SHP77 (cell line): ENCODE measurements at regions not wholly inside any gene's neighbourhood (a gene's known extent, or its start where the extent isn't known, plus 50 kb on each side); places are given as distances from the start of the nearest gene placed in this dataset.
"Not testable (repeated sequence)": the region's sequence is repeated elsewhere in the genome, so short reads cannot be mapped to it uniquely, and the experiment has no call there.

Experiments
- DNase-seq, 2 experiments: peaks; one replicate each; lab custom pipeline; 2025; lab: John Stamatoyannopoulos, UW

GRCh38 chr22:17318817-17319216, 50.4 kb upstream of the CECR2 start:
- DNase-seq = no peak

- no peak for DNase-seq
These were observed 54.0 kb upstream of the CECR2 start for GRCh38 chr22:17315310-17315709.

DNA sequence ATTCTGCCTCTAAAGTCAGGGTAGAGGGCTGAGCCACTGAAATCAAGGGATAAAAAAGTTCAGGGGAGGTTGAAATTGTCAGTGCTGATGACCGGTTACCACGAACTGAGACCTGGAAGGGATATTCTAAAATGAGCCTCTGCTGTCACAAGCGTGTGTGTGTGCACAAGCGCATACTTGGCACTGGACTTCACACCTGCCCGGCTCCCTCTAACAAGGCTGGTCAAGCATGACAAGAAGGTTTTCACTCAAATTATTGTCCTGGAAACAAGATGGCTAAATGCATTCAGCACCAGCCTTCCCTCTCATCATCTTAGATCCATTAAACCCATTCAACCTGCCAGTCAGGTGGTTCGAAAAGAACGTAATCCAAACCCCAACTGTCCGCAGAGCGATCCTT, 54.8 kb upstream of the CECR2 start:
- DNase-seq = peak; percentile 15 to 26

DNA sequence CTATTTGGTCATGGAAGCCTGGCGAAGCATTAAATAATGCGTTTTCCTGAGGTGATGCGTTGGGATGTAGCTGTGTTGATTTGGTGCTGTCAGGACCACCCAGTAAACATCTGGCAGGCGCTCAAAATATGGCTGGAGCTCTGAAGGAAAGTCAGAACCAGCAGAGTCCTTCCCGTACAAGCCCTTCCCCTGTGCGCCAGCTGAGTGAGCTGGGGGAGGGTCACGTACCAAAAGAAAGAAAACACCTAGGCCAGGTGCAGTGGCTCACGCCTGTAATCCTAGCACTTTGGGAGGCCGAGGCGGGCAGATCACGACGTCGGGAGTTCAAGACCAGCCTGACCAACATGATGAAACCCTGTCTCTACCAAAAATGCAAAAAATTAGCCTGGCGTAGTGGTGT, 55.6 kb upstream of the CECR2 start:
- DNase-seq = no peak

- no peak for DNase-seq
These were observed 61.7 kb upstream of the CECR2 start for GRCh38 chr22:17307566-17307965.

GRCh38 chr22:17305076-17305475, 64.2 kb upstream of the CECR2 start:
- DNase-seq = no peak

GRCh38 chr22:17303840-17304779, 65.2 kb upstream of the CECR2 start:
- no peak for DNase-seq

- no peak for DNase-seq
These were observed 65.8 kb upstream of the CECR2 start for GRCh38 chr22:17303441-17303839.

DNA sequence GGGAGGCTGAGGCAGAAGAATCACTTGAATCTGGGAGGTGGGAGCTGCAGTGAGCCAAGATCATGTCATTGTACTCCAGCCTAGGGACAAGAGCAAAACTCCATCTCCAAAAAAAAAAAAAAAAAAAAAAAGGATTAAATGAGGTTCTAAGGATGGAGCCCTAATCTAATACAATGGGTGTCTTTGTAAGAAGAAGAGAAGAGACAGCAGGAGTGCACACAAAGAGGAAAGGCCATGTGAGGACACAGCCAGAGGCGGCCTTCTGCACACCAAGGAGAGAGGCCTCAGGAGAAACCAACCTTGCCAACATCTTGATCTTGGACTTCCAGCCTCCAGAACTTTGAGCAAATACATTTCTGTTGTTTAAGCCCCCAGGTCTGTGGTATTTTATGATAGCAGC, 66.6 kb upstream of the CECR2 start:
- no peak for DNase-seq

- DNase-seq = no peak
These were observed 68.3 kb upstream of the CECR2 start for GRCh38 chr22:17300926-17301325.

GRCh38 chr22:17298805-17299502, 70.3 kb upstream of the CECR2 start:
- DNase-seq = peak; percentile 55 to 65

DNA sequence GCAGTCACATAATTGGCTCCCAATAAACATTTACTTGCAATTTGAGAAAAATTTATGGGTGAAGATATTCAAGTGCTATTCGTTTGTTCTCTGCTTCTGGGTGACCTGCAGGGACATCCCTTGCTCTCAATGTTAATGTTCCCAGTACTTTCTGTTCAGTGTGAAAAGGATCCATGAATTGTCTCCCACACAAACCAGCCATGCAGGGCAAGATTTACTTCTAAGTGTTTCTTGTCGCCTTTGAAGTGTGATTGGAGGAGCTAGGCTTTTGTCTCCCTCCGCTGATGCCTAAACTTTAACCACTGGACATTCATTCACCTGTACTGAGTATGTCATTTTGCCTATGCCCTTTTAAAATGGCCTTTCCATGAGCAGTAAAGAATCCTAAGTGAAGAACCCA, 66.4 kb upstream of the ADA2 start:
- no peak for DNase-seq

GRCh38 chr22:17284888-17285287, 65.7 kb upstream of the ADA2 start:
- DNase-seq = no peak

DNA sequence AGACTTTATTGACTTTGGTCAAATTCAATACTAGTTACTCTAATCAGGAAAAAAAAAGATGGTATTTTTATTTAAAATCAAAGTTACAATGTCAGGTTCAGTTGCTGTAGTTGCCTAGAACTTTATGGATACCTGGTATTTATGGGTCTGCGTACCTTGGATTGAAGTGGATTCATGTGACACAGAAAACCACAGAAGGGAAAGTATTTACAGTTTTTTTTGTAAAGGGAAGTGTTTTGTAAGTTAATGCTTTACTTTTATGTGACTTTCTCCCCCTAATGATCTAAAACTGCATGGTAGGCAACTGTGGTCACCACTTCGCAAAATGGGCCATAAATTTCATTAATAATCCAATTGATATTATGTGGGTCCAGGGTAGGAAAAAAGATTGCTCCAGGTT, 65.2 kb upstream of the ADA2 start:
- no peak for DNase-seq

GRCh38 chr22:17283865-17284264, 64.6 kb upstream of the ADA2 start:
- DNase-seq = not testable (repeated sequence)

GRCh38 chr22:17283423-17283822, 64.2 kb upstream of the ADA2 start:
- DNase-seq = no peak

GRCh38 chr22:17281440-17281841, 62.2 kb upstream of the ADA2 start:
- DNase-seq = no peak

DNA sequence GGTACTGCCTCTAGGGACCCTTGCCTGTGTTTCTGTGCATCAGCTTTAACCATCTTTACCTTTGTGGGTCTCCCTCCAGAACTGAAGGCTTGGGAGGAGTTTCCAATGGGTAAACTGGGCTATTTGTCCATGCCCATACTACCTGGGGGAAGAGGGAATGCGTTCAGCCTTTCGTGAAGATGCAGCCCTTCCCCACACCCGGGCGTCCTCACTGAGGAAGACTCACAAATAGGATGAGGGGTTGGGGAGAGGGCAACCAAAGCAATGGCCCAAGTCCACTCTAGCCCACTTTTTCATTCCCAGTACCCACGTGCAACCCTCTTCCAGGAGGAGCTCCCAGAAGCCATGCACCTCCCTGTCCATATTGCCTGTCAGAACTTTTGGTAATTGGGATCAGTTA, 61.8 kb upstream of the ADA2 start:
- DNase-seq = no peak

DNA sequence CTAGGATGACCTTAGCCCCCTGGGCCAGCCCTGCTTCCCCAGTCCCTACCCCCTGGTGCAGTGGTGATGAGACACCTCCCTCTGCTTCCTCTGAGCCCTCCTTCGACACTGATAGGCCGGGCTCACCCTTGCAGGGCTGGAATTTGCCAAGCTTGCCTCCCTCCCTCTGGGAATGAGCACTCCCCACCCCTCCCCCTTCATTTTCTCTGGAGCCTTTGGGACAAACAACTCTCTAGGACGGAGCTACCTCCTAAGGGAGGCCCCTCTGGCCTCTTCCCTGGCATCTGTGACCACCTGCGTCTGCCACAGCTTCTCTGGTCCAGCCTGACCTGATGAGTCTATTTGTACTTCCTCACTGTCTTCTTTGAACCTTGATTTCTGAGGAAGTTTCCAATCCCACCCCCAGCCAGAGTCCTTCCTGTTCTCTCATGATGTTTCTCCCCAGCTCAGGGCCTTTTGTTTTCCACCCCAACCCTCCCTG, 53.3 kb upstream of the ADA2 start:
- no peak for DNase-seq

GRCh38 chr22:17271711-17272451, 52.6 kb upstream of the ADA2 start:
- no peak for DNase-seq

DNA sequence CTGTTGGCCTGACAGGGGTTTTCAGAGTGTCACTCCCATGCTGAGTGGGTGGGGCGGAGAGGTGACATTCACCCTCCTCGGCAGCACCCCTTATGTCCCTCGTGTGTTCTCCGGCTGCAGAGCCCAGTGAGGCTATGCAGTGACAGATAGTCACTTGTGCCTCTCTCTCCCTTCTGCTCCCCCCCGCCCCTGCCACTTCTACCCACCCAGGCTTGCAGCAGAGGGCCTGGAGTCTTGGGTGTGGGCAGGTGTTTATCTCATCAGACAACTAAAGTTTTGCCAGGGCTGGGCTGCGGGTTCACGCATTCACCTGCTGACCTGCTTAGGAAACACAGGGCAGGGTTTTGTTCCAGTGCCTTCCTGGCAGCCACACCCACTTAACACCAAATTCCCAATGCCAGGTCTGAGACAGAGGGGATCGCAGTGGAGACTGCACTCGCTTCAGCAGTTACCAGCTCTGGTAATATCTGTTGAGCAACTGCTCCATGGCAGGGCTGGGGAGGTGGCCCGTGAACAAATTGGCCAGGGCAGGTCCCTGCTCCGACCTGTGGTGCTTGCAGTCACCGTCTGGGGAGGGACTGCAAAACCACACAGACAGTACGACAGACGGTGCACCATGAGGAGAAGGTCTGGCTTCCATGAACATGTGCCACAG, 50.5 kb upstream of the ADA2 start:
- no peak for DNase-seq

GRCh38 chr22:17269224-17269606, 50.0 kb upstream of the ADA2 start:
- no peak for DNase-seq
